ENCODE measurements at regions not wholly inside any gene's neighbourhood (a gene's known extent, or its start where the extent isn't known, plus 50 kb on each side); places are given as distances from the start of the nearest gene placed in this dataset.

DNA sequence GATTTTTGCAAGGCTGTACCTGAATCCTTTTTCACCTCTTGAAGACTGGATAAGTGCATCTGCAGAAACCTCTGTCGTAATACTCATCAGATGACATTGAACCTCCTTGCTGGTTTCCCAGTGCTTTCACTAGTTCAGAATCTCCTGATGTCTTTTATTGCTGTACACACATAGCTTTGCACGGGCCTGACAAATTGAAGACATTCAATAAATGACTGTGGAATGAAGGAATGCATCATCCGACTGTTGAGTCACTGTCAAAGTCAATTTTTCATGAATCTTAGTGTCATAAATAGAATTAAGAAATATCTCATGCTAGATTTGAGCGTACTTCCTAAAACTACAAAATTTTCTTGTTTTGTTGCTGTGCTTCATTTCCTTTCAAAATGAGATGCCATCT lies 598.2 kb upstream of the MAP3K7 start:
- no peak for DNase-seq (ENCODE audit: low spot score)

DNA sequence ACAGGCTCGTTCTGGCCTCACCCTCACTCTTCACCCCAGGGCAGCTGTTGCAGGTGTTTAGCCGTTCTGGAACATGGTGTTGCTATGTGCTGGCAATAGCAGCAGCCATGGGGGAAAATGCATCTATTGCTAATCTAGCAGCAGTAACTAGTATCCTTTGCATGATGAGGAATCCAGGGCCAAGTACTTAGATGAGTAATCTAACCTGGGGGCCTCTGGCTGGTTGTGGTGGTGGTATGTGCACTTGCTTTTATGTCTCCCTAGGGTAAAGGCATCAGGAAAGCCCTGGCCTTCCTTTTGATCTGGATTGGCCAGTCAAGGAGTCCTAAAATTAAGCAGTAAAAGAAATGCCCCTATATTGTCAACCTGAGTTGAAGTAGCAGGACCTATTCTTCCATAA lies 594.5 kb upstream of the MAP3K7 start:
- no peak for DNase-seq (ENCODE audit: low spot score)

GRCh38 chr6:91173651-91174050 lies 586.8 kb upstream of the MAP3K7 start:
- no peak for DNase-seq (ENCODE audit: low spot score)

GRCh38 chr6:91173186-91173585 lies 586.3 kb upstream of the MAP3K7 start:
- no peak for DNase-seq (ENCODE audit: low spot score)

DNA sequence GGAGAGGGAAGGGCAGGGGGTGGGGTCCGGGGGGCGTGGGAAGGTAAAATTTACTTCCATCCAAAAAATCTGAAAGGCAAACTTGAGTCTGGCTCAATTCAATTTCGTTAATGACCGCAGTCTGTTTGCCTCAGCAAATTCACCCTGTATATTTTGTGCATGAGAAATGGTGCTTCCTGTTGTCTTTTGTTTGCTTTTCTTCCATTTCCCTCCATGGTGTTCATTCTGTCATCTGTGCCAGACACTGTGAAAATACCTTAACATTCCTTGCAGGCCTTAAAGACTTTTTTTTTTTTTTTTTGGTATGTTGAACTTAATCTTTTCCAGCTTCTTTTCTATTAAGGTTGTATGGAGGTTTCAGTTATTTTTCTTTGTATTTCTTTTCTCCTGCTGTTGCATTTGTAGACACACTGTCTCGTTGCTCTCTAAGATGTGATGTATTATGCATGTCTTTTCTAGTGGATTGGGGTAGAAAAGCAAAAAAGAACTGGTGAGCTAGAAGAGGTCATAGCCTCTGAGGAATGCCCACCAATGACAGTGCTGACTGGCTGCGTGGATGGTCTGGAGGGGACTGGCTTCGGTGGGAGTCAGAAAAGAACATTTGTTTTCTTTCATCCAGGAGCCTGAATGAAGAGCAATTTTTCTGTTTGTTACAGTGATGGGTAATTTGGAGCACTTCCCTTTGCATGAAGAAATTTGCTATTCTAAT lies 585.0 kb upstream of the MAP3K7 start:
- DNase-seq (ENCODE audit: low spot score), result no peak

- DNase-seq (ENCODE audit: low spot score), result no peak
These were observed 581.0 kb upstream of the MAP3K7 start for GRCh38 chr6:91167846-91168245.

DNA sequence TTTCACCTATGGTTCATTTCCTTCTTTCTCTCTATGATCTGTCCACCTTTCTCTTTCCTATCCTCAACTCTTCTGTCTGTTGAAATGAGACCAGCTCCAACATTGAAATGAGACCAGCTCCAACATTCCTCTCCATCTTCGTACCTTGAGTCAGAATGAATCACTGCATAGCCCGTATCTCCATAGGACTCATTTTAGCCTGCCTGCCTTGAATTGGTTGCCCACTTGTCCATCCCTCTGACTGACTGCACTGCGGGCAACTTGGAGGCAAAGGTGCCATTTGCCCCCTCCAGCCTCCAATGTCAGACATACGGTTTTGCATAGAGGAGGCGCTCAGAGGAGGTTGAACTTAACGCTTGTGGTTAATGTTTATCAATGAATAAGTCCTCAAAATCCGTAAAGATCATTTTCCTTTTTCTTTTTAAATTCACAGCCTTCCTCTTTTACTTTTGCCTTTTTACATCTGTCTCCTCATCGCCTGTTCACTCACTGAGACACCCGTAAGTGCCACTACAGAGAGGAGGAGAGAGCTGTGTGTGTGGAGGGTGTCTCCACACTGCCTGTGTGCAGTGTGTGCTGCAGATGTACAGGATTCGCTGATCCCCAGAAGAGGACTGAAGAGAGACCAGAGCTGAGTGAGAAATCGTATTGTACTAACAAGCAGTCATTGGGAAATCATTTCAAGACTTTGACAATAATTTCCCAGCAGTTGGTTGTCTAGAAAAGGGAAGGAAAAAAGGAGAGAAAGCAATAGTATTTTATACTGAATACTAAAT lies 579.6 kb upstream of the MAP3K7 start:
- no peak for DNase-seq (ENCODE audit: low spot score)

GRCh38 chr6:91164105-91164504 lies 577.2 kb upstream of the MAP3K7 start:
- no peak for DNase-seq (ENCODE audit: low spot score)

DNA sequence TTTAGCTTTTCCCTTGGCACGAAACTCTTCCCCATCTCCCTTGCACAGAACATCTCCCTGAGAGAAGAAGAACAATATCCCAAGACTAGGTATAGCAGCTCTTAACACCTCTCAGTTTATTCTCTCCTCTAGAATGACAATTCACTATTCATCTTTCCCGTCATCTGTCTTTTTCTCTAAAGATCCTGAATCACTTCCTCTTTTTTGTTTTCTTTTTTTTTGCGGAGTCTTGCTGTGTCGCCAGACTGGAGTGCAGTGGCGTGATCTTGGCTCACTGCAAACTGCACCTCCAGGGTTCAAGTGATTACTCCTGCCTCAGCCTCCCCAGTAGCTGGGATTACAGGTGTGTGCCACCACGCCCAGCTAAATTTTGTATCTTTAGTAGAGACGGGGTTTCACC lies 574.4 kb upstream of the MAP3K7 start:
- DNase-seq (ENCODE audit: low spot score), result no peak

DNA sequence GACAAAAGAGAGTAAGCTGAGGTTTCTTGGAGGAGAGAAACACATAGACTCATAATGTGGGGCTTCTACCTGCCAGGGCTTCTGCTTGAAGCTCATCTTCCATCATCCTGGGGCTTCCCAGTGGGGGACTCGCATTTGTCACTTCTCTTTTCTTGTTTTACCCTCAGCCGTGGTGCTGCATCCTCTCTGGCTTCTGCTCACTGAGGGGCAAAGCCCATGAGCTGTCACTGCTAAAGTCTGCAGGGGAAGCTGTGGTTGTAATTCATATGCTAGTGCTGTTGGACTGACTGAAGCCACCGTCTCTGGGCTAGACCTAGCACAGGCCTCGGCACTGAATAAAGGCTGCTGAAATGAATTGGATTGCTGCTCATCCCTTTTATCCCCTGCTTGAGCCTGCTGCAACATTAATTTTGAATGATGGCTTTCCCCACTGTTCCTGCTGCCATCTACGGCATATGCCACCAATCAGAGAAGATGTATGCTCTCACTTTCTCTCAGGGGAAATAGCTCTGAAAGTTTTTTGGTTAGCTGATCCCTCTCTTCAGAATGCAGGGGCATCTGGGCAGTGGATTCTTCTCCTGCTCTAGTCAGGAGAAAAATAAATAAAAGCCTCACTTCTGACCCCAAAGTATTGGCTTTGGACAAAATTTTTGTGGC lies 568.4 kb upstream of the MAP3K7 start:
- DNase-seq (ENCODE audit: low spot score), result no peak

- no peak for DNase-seq (ENCODE audit: low spot score)
These were observed 566.0 kb upstream of the MAP3K7 start for GRCh38 chr6:91152824-91153223.

DNA sequence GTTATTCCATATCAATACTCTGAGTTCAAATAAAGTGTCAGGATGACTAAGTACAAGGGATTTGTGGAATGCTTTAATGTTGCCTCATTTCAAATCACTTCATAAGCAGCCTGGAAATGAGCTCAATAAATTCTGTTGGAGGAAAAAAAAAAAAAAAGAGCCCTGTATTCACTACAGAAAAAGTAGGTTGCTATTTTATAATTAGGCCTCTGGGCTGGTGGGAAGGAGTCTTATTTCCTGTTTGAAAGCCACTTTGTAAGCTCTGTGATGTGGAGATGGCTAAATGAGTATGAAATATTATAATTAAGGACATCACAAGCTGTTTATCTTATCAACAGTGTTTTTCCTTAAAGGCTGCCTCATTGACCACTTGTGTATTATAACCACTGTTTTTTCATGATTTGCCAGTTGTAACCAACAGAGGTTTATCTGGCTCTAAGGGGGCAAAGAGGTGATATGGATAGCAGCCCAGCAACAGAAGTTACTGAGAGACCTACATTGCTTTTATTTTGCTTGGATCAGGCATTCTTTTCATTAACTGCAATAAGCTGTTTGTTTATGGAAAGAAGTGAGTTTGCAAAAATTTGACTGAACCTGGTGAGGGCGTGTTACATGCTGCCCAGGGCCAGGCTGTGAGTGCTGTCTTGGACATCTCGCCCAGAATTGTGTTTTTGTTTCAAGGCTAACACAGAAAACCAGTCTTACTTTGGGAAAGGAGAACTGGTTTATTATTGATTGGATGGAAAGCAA lies 563.3 kb upstream of the MAP3K7 start:
- DNase-seq (ENCODE audit: low spot score), result no peak

DNA sequence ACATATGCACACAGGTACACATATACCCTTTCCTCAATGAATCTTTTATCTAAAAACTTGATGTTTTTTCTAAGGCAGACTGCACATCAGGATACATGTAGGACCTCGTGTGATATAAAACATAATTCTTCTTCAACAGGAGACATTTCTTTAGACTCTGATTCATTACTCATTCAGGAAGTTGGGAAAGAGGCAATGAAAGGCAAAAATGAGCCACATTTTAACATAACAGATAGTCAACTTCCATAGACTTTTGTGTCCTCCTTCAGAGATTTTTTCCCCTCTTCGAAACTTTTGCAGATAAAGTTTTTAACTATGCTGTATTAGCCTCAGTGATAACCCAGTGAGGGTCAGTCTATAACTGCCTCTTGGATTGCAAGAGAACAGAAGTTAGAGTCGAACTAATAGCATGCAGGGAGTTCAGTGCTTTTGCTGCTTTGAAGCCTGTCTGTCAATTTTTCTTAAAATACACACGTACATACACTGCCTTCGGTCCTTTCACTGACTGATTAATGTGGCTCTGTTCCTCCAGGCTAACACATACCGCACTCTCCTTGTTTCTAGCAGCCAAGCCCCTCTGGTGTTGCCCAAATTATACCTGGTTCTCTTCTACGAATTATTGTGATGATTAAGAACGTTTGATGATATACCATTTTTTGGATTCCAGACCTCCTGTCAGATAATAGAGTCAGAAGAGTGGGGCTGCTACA lies 562.5 kb upstream of the MAP3K7 start:
- DNase-seq (ENCODE audit: low spot score), result no peak

DNA sequence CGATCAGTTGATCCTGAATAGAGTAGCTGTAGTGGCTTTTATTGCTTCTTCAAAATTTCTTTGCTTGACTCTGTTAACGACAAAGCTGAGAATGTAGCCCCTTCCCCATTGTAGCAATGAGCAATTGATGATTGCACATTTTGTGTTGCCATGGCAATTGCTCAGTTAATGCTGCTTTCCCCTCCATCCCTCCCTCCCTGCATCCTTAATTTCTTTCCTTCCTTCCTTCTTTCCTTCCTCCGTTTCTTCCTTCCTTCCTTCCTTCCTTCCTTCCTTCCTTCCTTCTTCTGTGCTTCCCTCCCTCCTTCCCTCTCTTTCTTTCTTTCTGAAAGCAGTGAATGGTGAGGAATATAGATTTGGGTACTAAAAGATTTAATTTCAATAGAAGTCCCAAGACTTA lies 557.3 kb upstream of the MAP3K7 start:
- no peak for DNase-seq (ENCODE audit: low spot score)

- DNase-seq (ENCODE audit: low spot score), result no peak
These were observed 555.3 kb upstream of the MAP3K7 start for GRCh38 chr6:91142154-91142553.

GRCh38 chr6:91141346-91141745 lies 554.5 kb upstream of the MAP3K7 start:
- no peak for DNase-seq (ENCODE audit: low spot score)

- DNase-seq (ENCODE audit: low spot score), result no peak
These were observed 553.6 kb upstream of the MAP3K7 start for GRCh38 chr6:91140449-91140848.

- DNase-seq (ENCODE audit: low spot score), result no peak
These were observed 550.4 kb upstream of the MAP3K7 start for GRCh38 chr6:91137286-91137685.

GRCh38 chr6:91135406-91136103 lies 548.7 kb upstream of the MAP3K7 start:
- DNase-seq (ENCODE audit: low spot score), result no peak

DNA sequence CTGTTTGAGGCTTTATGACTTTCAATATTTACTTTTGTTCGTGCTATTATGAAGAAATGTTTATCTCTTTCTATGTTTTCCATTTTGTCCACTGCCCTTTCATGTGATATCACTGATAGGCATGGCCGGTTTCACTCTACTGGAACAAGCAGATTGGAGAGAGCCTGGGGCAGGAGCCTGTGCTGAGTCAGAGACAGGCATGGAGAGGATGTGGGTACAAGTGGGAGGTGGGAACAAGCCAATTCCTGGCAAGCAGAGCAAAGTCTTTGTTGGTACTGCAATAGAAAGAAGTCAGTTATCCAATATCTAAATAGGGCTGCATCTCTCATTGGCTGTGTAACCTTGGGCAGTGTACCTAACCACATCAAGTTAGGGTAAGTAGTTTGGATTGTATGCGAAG lies 545.6 kb upstream of the MAP3K7 start:
- no peak for DNase-seq (ENCODE audit: low spot score)

DNA sequence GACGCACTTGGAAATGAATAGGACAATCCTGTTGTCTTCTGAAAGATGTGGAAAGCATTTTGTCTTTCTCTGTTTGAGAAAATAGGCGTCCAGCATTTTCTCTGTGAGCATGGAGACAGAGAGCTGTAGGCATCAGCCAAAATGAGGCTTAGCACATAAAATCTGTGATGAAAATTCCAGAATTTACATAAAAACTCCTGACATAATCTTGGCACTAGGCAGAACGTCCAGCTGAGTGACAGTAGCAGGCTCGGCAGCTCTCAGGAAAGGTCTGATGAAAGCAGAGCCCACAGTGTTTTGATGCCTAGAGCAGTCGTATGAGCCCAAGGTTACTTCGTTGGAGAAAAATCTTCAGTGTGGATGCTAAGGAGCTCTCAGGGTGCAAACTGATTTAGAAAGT lies 543.3 kb upstream of the MAP3K7 start:
- no peak for DNase-seq (ENCODE audit: low spot score)

All from ecto neural progenitor cell (in vitro differentiated cells).